ENCODE measurements at regions not wholly inside any gene's neighbourhood (a gene's known extent, or its start where the extent isn't known, plus 50 kb on each side); places are given as distances from the start of the nearest gene placed in this dataset.
"Not testable (repeated sequence)": the region's sequence is repeated elsewhere in the genome, so short reads cannot be mapped to it uniquely, and the experiment has no call there.

DNA sequence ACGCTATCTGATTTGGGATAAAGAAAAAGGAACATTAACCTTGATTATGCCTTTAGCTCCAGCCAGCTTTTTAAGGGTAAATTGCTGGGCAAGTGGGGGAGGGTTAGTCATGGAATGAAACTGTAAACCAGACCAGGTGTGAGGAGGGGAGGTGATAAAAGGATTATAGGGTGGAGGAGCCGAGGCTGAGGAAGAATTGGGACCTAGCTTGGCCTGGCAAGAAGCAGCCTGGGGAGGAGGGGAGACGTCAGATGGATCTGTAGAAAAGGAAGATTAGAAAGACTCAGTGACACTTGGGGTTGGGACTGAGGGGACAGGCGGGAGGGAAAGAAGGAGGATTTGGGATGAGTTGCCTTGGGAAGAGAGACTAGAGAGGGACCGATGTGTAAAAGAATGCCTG, 590.8 kb upstream of the MDGA2 start:
- not testable (repeated sequence) for DNase-seq (ENCODE audit: low spot score)

DNA sequence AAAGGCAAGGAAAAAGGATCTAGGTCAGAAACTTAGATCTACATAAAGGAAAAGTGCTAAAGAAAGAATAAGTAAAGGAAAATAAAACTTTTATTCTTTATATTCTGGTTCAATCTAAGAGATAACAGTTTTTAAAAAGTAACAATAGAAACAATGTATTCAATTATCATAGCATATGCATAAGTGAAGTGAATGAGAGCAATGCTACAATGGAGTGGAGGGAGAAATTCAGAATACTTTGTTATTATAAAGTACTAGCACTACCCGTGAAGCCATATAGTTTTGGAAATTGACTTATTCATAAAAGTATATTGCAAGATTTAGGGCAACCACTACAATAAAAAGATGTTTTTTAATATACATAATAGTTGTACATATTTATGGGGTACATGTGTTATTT, 586.0 kb upstream of the MDGA2 start:
- DNase-seq (ENCODE audit: low spot score): no peak

DNA sequence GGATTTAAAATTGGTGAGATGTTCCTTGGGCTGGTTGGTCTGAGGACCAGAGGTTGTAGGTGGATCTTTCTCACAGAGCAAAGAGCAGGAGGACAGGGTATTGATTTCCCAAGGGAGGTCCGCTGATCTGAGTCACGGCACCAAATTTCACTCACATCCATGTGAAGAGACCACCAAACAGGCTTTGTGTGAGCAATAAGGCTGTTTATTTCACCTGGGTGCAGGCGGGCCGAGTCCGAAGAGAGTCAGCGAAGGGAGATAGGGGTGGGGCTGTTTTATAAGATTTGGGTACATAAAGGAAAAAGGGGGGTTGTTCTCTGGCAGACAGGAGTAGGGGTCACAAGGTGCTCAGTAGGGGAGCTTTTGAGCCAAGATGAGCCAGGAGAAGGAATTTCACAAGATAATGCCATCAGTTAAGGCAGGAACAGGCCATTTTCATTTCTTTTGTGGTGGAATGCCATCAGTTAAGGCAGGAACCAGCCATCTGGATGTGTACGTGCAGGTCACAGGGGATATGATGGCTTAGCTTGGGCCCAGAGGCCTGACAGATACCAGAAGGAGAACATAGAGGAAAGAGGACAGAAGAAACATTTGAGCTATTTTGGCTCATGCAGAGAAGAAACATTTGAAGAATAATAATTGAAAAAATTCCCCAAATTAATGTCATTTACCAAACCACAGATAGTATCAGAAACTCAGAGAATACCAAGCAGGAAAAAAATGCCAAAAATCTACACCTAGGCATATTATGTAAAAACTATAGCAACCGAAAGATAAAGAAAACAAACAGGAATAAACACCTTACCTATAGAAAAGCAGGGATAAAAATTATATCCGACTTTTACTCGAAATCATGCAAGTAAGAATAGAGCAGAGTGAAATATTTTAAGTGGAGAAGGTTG, 585.2 kb upstream of the MDGA2 start:
- not testable (repeated sequence) for DNase-seq (ENCODE audit: low spot score)

DNA sequence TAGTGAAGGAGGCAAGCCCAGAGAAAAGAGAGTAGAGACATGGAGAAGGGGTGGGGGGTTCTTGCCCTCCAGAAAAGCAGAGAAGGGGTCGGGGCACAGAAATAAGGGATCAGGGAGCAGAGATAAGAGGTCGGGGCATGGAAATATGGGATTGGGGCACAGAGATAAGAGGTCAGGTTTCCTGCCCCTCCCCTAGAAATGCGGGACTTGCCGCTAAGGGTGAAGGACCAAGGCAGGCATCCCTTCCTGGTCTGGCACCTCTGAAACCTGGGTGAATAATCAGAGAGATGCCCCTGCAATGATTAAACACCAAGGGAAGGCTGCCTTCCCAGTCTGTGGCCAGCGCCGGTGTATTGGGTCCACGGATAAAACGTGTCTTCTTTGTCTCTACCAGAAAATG, 584.5 kb upstream of the MDGA2 start:
- not testable (repeated sequence) for DNase-seq (ENCODE audit: low spot score)

DNA sequence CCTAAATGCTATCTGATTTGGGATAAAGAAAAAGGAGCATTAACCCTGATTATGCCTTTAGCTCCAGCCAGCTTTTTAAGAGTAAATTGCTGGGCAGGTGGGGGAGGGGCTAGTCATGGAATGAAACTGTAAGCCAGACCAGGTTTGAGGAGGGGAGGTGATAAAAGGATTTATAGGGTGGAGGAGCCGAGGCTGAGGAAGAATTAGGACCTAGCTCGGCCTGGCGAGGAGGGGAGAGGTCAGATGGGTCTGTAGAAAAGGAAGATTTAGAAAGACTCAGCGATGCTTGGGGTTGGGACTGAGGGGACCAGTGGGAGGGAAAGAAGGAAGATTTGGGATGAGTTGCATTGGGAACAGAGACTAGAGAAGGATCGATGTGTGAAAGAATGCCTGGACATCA, 583.8 kb upstream of the MDGA2 start:
- not testable (repeated sequence) for DNase-seq (ENCODE audit: low spot score)

DNA sequence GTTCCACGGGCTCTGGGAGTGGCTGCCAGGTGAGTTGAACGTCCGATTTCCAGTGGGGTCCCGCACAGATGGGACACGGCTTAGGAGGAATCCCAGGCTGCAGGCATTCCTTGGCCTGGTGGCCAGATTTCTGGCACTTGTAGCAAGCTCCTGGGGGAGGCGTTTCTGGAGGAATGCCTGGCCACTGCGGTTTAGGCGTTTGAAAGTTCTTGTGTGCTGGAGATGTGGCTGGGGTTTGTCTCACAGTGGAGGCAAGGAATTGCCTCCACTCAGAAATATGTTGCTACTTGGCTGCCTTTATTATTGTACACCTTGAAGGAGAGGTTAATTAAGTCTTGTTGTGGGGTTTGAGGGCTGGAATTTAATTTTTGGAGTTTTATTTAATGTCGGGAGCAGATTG, 583.3 kb upstream of the MDGA2 start:
- DNase-seq (ENCODE audit: low spot score): not testable (repeated sequence)

DNA sequence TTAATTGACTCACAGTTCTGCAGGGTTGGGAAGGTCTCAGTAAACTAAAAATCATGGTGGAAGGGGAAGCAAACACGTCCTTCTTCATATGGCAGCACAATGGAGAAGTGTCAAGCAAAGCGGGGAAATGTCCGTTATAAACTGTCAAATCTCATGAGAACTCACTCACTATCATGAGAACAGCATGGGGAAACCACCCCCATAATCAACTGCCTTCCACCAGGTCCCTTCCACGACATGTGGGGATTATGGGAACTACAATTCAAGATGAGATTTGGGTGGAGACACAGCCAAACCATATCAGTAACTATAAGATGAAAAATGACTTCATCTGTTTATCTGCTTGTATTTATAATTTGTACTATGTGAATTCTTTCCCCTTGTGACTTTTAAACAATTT, 577.6 kb upstream of the MDGA2 start:
- DNase-seq (ENCODE audit: low spot score): no peak

DNA sequence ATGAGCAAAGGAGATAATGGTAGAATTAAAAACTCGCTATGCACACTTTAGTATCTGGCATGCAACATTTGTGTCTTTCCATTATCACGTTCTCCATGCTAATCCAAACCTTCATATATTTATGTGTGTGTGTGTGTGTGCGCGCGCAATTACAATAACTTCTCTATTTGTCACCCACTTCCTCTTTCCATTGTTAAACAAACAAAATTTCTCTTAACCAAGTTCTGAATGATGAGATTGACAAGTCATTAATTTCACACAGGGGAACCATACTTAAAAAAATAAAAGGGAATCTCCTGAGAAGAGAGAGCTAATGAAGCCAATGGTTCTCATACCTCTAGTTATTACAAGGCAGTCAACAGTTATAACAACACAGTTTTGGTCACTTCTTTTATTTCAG, 575.9 kb upstream of the MDGA2 start:
- no peak for DNase-seq (ENCODE audit: low spot score)

DNA sequence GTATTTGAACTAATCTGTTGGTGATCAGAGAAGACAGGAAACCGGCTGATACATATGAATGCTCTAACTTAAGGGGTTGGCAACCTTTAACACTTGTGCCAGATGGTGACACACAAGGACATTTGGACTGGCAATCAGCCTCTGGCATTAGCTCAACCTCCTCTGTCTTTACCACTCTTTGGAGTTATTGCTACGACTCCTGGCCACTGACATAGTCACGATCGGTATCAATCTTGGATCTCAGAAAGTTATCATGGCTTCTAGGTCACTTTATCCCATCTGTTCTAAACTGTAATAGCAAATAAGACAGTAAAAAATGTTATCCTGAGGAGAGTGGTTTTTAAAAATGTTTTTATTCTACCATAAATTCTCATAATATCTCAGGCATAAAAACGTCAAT, 575.2 kb upstream of the MDGA2 start:
- no peak for DNase-seq (ENCODE audit: low spot score)

DNA sequence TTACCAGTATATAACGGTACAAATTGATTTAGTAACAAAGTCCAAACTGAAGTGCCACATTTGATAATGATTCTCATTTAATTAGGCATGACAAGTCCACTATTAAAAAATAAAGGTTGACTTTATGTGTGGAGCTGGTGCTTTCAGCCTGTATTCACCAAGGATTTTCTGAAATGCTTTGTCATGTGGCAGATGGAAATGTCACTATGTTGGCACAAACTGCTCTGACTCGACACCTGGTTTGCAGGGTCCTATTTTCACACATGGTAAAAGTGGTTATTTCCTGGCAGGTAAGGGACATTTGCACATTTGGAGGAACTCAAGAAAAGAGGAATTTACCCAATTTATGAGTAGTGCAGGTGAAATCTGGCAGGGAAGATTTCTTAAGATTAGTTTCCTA, 572.6 kb upstream of the MDGA2 start:
- DNase-seq (ENCODE audit: low spot score): no peak

DNA sequence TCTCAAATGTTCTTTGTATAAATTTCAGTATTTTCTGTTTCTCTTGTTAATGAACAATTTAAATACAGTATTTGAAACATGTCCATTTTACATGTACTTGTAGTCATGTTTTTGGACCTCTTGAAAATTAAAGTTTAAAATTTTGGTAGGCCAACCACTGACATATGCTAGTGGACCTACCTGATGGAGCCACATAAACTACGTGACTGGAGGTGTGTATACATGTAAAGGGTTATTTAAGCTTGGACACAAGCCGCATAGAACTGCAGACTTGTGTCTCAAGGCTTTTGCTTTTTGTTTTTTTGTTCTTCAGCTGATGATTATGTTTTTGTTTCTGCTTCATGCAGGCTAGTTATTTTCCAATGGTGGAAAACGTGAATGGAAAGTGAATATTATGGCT, 568.5 kb upstream of the MDGA2 start:
- DNase-seq (ENCODE audit: low spot score): no peak

DNA sequence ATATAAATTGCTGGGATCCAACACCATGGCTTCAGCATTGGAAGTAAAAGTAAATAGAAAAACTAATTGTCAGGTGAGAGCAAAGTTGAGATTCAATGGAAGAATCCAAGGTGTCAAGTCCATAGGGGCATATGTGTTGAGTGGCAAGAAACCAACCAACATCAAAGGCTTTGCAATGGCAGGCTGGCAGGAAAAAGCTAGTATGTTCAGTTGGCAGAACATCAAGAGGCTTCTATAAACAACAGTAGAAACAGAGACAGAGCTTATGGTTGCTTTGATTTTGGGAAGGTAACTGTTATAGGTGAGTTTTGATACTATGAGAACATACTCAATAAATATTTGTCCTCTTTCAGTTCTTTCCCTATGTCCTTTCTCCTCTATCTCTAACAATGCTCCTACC, 553.7 kb upstream of the MDGA2 start:
- DNase-seq (ENCODE audit: low spot score): no peak

DNA sequence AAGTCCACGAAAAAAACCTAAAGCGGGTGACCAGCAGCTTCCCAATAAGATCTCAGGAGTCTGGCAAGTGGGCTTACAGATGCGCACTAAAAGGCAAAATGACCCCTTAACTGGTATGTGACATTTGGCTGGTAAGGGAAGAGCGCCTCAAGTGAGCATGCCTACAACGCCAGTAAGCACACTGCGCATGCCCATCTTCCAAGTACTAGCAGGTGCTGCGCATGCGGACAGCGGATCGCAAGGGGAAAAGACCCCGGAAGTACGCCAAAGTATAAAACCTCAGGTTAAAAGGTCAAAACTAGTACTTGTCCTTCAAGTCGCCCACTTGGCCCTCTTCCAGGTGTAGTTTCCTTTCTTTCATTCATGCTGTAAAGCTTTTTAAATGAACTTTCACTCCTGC, 518.5 kb upstream of the MDGA2 start:
- DNase-seq (ENCODE audit: low spot score): no peak

DNA sequence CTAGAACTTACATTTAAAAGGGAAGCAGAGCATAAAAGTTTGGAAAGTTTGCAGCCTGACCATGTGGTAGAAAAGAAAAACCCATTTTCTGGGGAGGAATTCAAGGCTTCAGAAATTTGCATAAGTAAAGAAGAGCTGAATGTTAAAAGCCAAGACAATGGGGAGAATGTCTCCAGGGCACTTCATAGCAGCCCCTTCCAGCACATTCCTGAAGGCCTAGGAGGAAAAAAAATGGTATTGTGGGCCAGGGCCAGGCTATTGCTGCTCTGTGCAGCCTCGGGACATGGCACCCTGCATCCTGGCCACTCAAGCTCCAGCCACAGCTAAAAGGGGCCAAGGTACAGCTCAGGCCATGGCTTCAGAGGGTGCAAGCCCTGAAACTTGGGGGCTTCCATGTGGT, 474.2 kb upstream of the MDGA2 start:
- not testable (repeated sequence) for DNase-seq (ENCODE audit: low spot score)

DNA sequence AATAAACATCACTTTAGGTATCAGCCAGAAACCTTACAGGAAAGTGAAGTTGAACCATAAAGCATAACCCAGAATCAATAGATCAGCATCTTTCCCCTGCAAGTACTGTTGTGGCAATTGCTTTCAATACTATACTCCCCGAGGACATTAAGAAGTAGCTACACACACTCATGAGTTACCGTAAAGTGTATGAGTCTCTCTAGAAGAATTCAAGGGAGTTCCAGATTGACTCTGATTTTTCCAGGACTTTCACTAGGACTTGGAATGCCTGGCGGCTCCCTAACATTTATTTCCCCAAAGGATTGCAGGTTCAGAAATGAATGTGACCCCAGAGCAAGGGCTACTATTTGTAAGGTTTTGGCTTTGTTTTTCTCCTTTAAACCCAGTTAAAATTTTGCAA, 465.4 kb upstream of the MDGA2 start:
- no peak for DNase-seq (ENCODE audit: low spot score)

DNA sequence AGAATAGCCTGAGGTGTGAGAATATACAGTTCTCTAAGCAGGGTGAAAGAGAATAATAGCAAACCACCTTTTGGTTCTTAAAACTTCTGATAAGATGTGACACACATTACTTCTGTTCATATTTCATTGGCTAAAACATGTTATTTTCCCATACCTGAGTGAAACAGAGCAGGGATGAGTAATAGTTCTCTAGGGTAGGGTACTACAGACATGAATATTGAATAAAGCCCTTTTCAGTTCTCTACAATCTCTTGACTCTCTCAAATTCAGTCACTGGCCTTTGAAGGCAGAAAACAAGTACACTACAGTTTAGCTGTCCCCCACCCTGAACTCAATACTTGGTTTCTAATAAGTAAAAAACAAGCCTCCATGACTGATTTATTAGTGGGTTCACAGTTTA, 454.1 kb upstream of the MDGA2 start:
- DNase-seq (ENCODE audit: low spot score): no peak

DNA sequence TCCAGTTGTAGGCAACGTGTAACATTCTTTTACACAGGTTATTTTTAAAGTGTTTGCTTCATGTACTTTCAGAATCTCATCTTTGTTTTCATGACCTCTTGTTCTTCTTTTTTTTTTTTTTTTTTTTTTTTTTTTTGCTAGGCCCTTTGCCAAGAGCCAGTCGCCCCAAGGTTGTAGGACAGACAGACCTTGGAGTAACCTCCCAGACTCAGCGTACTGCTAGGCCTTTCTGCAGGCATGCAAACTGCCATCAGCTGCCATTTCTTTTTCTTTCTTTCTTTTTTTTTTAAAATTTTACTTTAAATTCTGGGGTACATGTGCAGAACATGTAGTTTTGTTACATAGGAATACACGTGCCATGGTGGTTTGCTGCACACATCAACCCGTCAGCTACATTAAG, 452.3 kb upstream of the MDGA2 start:
- DNase-seq (ENCODE audit: low spot score): no peak

DNA sequence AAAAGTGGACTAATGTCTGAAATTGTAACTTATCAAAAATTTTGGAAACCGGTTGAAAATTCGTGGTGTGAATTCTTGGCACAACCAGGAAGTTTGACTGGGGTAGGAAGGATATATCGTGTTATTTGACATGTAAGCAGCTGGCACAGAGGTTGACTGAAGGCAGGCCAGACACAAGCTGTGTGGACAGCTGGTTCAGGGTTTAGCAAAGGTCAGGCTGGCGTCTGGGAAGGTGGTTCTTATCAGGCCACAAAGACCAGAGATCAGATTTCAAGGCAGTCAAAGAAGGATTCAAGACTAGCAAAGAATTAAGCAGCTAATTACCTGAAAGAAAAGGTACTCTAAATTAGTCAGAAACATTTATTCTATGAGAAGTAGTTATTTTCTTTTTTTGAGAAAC, 450.2 kb upstream of the MDGA2 start:
- no peak for DNase-seq (ENCODE audit: low spot score)

DNA sequence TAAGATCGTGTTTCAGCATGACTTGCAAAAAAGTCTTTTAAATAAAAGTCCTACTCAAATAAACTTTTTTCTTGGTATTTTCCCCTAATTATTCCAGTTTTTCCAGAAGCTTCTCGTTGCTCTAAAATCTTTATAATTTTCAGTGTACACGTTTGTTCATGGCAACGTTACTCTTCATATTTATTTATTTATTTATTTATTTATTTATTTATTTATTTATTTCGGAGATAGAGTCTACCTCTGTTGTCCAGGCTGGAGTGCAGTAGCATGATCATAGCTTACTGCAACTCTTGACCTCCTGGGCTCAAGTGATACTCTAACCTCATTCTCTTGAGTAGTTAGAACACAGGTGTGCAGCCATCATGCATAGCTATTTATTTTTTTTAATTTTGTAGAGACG, 438.3 kb upstream of the MDGA2 start:
- DNase-seq (ENCODE audit: low spot score): no peak

DNA sequence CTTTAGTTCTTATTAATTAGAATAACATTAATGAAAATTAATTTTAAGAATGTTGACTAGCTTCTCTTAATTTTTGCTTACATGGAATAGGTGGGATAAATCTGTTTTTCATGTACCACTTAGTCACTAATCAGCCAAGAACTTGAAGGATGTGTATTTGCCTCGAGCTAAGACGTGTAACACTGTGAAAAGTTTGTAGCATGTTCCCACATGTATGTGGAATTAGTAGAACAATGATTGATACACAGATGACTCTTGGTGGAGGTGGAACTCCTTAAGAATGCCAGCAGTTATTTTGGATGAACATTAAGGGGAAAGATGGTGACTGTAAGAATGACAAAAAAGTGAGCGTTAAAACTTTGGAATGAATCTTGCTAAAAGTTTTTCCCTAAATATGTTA, 435.7 kb upstream of the MDGA2 start:
- DNase-seq (ENCODE audit: low spot score): no peak

DNA sequence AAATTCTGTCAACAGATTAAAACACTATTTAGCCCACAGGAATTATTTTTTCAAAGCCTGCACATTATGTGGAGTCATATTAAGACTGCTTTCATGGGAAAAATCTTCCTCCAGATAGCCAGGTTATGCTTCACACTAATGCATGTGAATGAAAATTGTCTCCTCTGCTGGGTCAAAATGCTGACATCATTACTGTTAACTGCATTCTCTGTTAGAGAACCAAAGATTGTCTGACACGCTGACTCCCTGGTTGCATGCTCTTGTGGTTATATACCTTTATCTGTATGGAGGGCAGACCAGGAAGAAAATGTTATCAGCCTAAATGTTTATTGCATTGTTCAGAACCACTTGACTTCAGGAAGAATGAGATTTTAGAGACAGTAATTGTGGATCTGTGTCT, 432.2 kb upstream of the MDGA2 start:
- no peak for DNase-seq (ENCODE audit: low spot score)

DNA sequence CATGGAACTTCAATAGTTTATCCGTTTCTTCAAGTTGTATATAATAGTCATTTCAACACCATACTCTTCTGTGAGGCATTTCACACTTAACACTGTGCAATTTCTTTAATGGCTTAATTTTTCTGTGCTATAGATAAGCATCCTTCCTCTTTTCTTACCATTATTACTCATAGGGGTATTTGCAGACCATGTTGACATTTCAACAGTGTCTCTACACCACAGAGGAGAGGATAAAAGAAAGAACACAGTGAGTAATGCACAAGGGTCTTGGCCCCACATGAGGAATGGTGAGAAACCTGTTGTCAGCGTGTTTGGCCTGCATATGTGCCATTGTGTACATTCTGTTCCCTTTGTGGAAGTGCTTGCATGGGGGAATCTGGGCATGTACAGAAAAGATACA, 421.5 kb upstream of the MDGA2 start:
- no peak for DNase-seq (ENCODE audit: low spot score)

DNA sequence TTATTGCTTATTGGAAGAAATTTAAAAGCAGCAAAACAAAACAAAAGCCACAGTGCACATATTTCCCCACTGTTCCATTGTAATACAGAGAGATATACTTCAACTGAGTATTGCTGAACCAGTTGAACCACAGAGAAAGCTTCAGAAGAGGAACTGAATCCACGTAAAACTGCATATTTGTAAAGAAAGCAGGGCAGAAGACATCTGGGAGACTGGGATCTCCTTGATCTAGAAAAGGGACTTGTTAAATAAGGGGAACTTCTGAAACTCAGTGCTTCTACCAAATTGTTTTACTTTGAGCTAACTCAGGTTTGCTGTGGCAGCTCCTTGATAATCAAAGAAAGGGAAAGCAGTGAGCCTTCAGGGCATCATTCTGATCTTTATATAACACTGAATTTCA, 411.1 kb upstream of the MDGA2 start:
- no peak for DNase-seq (ENCODE audit: low spot score)

DNA sequence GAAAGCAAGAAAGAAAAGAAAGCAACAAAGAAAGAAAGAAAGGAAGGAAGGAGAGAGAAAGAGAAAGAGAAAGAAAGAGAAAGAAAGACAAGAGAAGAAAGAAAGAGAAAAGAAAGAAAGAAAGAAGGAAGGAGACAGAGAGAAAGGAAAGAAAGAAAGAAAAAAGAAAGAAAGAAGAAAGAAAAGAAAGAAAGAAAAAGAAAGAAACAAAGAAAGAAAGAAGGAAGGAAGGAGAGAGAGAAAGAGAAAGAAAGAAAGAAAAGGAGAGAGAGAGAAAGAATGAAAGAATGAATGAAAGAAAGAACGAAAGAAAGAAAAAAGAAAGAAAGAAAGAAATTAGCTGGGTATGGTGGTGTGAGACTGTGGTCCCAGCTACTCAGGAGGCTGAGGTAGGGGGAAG, 400.1 kb upstream of the MDGA2 start:
- no peak for DNase-seq (ENCODE audit: low spot score)
